ENCODE measurements at regions not wholly inside any gene's neighbourhood (a gene's known extent, or its start where the extent isn't known, plus 50 kb on each side); places are given as distances from the start of the nearest gene placed in this dataset.

DNA sequence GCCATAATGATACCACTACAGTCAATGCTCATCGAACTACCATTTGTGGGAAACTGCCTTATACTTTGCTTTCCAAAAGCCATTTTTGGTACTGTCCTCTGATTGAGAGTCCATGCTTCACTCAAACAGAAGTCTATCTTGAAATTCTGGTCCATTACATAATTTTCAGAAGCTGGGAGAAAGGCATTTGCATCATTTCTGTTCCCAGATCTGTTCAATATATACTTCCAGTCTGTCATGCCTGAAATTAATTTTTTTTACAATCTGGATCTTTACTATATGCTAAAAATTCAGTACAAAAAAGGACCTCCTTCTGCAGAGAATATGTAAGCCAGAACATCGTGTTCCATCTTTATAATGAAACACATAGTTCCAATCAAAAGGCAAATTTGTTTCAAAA, 528.9 kb upstream of the MEF2C start:
- TF ChIP-seq CTCF (IDR thresholded peaks at IDR 0.05) (no peak), POLR2A (IDR thresholded peaks at IDR 0.05) (no peak)

Data from stomach (tissue), 4 donors.